Activated CD8-positive, alpha-beta memory T cell treated with anti-CD3 and anti-CD28 coated beads, Interleukin-2, amount 50 U/mL, for 4 hours (primary cell): ENCODE measurements at regions not wholly inside any gene's neighbourhood (a gene's known extent, or its start where the extent isn't known, plus 50 kb on each side); places are given as distances from the start of the nearest gene placed in this dataset.

Experiments
- DNase-seq: peaks from one replicate; pipeline ENCODE4 v3.0.0-alpha.2; 2020

DNA sequence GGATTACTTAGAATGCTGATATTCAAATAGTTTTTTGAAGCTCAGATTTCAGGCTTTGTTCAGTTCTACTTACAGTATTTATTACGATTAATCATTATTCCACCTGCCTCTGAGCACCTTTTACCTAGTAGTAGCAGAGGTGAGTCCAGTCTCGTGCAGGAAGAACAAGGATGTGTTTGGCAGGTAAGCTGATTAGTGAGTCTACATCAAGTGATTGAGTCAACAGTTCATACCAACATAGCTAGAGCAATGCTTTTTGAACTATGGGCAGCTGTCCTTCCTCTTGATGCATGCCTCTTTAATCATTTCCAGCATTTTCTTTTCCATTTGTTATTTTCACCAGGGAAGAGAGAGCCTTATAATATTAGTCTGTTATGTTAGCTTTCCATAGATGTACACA lies 838.9 kb downstream of the USP25 start:
- DNase-seq, result no peak

DNA sequence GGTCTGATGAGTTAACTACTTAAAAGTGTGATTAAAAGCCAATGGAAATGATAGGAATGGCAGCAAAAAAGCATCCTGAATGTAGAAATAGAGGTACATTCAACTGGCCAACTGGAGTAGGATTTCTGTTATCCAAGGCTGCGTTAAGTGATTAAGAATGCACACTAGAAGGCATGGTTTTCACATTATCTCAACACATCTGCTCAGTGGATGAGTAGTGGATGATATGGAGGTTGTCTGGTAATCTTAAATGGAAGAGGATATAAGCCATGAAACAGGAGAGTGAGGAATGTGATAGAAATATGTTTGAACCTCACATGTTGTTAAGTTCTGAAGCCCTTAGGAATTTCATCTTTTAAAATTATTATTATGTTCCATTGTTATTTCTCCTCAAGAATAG lies 839.9 kb downstream of the USP25 start:
- no peak for DNase-seq

DNA sequence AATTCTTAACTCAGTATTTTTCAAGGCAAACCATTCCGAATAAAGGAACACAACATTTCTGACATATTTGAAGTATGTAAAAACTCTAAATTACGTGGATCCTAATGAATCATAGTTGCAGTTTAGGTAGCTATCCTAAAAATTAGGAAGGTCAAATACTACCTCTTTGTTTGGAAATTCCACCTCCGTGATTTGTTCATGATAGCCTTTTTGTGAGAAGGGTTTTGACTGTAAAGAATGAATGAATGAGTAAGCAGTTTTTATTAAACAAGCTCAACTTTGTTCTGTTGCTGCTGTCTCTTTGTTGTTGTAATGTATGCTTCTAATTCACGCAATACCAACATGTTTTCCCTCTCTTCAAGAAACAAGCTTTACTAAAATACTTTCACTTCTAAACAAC lies 840.4 kb downstream of the USP25 start:
- no peak for DNase-seq

DNA sequence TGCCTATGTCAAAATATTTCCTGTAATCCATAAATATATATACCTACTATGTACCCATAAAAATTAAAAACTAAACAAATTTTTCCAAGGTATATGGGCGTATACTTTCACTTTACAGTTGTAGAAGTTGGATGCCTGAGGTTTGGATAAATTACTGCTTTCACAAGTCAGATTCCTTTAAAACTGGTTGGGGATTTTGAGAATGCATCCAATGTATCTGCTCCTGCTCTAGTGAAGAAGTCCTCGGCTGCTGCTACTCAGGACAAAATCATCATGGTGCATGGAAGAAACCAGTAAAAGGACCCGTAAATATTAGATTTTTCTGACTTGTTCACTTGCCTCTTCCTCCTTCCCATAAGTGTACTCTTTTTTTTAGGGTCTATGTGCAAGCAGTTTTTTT lies 841.1 kb downstream of the USP25 start:
- DNase-seq, result no peak

DNA sequence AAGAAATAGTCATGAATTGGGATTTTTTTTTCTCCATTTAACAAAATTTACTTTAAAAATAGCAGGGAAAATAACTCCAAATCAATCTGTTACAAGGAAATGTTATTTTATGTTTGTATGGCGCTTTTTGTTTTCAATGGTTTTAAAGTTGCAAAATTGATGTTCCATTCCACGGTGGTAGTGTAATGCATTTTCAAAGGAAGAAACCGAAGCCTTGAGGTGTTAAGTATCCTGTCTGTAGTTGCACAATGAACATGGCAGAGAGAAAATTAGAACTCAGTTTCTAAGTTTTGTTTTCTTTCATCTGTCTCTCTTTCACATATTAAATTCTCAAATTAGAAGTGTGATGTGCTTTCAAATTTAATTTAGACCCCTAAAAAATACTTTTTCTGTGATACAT lies 841.8 kb downstream of the USP25 start:
- DNase-seq, result no peak

DNA sequence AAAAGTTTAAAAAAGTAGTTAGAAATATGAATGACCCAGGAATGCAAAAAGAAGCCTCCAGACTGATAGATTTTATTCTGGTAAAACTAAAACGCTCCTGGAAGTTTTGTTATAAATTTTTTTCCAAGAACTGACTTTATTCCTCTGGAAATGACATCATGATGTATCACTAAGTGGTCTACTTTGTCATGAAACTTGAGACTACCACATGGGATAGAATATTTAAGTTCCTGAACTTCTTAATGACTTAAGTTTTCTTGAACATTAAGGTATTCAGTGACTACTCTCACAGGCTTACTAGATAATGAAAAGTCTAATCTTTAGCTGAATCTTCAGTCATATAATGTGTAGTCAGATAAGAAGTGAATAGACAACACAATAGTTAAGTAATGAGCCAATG lies 842.2 kb downstream of the USP25 start:
- no peak for DNase-seq

DNA sequence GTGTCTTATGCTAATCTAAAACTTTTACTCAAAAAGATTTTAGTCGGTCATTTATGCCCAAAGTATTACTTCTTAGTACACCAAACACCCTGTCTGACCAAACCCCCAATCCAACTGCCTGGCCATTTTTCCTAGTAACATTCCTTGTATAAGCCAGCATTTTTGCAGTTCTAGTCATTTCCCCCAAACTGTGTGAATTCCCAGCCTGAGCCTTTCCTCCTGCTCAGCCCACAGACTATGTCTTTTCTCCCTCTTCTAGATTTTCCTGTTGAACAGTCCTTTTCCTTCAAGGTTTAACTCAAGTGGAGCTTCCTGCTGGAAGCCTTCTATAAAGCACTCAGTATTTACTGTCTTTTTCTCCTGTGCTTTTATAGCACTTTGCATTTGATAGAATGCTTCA lies 843.8 kb downstream of the USP25 start:
- no peak for DNase-seq

DNA sequence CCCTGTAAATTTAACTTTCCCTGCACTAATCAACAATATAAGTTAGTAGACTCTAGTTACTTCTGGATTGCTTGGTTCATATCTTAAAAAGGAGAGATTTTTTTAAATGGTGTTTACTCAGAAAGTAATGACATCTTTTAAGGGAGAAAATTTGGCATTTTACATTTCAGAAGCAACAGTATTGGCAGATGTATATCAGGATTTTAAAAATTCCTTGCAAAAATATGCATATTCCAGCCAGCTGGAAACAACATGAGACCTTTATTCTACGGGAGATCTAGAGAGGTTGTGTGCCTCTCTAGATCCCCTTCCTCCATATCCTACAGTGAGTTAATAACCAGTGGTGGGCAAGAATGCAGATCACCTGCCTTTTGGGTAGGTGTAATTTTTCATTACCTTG lies 848.2 kb downstream of the USP25 start:
- DNase-seq, result no peak

DNA sequence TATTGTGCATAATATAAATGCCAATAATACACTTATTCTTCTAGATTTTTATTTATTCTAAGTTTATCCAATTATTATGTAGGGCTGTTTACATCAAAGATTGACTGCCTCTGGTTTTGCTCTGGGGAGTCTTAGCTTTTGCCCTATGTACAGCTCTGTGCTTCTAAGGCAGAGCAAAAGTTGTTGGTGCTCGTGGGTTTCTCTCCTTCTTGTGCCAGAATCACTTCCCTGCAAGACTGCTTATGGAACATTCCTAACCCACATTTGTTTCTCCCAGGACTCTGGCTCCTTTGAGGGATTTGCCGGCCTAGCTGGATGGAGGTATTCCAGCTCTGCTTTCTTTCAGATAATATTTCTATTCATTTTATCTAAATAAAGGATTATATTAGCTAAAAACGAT lies 849.1 kb downstream of the USP25 start:
- no peak for DNase-seq

DNA sequence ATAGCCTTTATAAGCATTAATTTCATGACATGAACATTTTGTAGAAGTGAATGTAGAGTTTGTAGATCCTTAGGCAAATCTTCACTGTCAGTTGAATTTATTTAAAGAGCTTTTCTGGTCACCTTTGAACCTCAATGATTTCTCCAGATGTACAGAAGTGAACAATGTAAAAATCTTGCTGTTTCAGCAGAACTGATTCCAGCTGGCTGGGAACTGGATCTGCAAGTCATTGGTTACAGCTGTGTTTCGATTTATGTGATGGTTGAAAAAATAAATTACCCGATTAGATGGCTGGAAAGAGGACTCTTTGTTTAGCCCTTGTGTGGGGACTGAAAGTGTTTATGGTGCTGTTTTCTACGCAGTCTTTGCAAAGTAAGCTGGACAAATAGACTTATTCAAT lies 849.8 kb downstream of the USP25 start:
- no peak for DNase-seq

DNA sequence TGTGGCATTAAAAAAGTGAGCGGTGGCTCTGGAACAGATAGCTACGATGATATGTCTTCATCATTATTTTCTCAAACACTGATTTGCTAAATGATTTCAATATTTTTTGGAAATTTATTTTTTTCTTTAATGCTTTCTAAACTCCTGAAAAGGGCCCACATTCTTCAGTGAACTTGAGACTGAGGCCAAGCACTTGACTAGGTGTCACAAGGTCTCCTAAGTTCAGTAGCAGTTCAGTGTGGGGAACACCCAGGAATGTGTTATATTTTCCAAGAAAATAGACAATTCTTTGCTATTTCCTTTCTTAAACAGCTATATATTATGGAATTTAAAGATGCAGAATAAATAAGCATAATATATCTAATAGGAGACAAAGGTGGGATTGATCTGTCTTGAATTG lies 850.9 kb downstream of the USP25 start:
- no peak for DNase-seq

DNA sequence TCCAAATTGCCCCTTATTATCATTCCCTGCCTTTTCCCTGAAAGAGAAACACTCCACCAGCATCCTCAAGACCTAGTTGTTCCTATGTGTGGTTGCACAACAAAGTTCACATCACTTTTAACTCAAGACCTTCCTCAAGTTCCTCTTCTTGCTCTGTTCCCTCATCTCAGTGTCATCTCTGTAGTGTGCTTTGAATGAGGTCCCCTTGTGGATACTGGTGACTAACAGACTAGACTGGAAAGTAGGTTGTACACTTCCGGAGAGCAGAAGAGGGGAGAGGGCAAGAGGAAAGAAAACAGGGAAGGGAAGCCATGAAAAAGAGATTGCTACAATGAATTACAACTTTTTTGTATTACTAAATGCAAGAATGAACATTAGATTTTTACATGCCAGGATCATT lies 853.8 kb downstream of the USP25 start:
- DNase-seq, result no peak

DNA sequence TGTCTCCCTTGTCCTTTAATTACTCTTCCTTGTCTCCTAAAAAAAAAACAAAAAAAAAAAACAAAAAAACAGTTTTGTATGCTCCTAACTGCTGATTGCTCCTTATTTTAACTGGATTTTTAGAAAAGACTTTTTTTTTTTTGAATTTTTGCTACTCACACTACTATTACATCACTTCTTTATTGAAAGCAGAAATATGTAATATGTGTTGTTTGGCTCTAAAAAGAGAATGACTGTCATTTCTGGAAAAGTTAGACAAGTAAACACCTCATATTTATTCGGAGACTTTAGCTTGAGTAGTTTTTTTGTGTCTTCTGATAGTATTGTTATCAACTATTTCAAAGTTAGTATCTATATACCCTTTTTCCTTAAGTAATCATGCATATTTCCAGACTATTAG lies 855.0 kb downstream of the USP25 start:
- no peak for DNase-seq

DNA sequence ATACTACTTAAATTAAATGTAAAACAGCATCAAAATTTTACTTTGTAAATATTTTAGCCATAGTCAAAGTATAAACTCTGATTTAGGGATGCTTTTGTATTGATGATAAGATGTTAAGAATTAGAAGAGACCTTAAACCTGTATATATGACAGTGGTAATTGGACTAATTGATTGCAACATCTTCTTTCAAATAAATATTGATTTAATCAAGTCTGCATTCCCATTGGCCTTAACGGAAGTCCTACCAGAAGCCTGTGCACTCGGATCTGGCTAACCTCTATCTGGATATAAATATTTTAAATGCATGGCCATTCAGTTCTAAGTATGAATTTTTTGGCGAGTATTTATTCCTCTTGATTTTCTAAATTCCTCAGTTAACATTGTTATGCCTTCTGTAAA lies 856.1 kb downstream of the USP25 start:
- no peak for DNase-seq

DNA sequence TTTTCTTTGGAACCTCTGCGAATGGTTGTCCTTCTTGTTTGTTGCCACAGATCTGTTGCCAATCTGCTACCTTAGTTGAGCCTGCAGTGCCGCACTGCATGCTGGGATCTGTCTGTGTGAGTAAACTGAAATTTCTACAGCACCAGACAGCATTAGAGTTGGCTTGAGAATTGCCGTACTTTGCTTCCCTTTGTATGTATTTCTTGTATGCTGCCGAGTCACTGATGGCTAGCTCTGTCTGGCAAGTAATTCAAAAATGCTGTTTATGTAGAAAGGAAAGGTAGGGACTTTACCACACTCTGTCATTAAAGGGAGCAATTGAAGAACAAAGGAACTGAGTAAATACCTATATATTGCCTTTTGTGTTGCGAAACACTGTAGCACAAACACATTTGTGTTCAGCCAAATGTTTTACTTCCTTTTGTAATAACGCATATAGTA lies 857.4 kb downstream of the USP25 start:
- no peak for DNase-seq

DNA sequence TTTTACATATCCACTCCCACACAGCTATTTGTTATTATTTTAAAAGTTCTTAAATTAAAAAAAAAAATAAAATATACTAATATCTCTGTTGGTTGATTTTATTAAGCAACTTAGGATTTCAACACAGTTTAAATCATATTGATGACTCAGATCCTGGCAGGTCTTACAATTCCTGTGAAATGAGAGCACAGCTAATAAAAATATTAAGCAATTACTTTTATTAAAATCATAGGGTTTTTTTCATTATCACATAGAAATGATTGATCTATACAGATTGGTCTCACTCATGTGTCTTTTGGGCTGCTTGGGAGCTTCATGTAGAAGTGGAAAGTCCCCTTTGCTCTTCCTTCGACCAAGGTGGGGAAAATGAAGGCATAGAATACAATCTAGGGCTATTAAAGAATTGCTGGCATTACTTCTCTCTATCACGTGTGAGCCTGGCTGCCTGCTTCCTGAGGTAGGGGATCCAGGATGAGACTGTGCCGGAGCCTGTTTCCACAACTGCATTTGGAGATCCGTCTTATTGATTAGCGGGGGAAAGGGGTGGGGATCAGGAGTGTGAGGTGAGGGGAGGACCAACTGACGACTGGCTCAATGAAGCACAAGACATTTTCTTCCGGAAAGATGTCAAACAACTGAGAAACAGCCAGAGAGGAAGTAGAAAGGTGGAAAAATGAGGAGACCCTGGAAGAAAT lies 858.0 kb downstream of the USP25 start:
- DNase-seq, result no peak

DNA sequence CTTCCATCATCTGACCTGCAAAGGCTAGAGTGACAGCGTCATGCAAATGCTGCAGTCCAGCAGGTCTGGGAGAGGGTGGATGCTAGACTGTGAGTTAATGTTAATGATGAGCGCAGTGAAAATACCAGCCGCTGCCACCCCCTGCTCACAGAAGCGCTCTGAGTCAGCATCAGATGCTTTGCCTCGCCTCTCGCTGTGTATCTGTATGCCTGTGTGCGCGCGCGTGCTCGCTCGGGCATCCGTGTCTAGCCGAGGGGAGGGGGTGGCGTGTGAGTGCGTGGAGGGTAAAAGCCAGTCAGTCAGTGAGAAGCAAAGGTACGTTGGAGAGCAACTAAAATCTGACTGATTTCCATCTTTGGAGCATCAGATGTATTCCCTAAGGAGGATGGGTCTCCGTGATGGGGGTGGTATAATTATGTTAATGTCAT lies 858.7 kb downstream of the USP25 start:
- no peak for DNase-seq

DNA sequence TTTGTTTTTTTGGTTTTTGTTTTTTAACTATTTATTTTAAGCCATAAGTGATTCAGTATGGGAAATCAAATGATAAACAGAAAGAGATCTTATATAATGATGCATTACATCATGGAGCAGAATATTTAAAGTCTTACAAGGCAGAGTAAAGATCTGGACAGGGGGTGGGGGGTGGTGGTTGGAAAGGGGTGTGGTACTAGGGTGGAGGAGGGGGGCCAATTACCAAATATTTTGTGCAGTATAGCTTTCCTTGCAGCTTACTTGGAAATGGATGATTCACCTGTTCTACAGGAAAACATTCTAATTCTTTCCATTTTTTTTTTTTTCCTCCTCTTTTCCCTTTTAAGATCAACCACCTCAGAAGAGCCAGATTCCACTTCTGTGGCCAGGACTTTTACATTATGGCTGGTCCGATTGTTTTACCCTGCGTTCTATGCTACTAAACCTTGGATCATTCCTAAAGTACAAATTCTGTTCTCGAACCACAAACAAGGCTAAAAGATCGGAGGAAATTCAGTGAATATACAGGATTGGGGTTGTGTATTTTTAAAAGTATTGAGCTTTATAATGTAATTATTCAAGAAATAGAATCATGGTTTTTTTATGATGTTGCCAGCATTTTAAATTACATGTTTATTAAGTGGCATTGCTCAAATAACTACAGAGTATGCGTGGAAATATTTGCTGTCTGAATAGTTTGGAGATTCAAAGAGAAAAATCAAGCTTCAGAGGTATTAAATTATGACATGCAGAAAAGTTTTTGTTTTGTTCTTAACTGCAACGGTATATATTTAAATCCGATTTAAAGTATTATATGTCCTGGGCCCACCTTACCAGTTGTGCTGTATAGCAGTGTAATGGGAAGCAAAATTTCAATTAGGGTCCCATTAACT lies 859.5 kb downstream of the USP25 start:
- DNase-seq, result no peak

DNA sequence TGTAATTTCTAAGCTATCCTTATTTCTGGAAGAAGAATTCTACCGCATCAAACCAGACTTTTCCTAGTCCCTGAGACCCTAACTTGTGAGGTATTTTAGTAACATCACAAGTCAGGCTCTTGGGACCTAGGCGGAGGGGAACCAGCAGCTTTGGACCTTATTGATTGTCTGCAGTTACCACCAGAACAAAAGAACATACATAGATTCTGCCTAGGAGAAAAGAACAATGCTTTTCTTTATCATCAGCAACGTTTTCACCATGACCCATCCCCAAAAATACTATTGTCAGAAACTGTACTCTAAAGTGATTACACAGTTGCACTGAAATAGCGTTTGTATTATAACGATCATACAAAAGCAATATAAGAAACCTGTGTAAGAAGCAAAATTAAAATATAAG lies 860.4 kb downstream of the USP25 start:
- no peak for DNase-seq

DNA sequence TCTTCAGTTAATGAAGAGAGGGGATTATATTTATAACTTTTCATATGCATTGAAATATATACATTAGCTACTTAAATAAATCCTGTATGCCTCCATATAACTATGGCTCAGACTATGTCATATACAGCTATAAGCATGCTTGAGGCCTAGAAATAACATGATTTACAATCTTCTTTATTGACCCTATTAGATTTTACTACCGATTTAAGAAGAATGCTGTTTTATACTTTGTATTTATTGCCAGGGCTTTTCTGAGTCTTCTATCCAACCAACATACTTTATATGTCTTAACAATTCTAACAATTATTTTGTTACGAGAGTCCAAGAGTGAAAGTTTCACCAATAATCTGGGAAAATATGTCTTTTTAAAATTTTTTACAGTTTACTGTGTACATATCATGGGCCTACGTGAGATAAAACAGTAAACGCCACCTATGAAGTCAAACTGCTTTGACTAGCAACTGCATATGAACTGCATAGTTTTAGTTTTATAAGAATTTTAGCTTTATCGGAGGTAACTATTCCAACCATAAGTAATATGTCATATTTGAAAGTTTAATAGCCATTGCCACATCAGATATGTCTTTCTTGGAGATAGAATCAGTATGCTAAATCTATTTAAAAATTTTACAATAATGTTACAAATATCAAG lies 861.0 kb downstream of the USP25 start:
- no peak for DNase-seq

DNA sequence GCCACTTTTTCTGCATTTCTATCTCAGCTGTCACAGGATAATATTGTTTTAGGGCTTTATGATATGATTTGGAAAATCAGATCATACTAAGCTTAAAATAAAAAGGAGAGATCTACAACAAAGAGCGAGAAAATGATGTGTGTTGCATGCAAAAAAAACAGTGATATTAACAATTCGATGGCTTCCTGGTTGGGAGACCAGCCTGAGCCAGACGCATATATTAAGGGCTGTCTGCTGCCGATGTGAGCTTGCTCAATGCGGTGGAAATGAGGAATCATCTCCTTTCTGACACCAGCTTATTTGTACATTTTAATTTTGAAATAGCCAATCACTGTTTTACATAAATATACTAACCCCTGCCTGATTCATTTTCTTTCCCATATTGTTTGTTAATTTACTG lies 862.6 kb downstream of the USP25 start:
- DNase-seq, result no peak

DNA sequence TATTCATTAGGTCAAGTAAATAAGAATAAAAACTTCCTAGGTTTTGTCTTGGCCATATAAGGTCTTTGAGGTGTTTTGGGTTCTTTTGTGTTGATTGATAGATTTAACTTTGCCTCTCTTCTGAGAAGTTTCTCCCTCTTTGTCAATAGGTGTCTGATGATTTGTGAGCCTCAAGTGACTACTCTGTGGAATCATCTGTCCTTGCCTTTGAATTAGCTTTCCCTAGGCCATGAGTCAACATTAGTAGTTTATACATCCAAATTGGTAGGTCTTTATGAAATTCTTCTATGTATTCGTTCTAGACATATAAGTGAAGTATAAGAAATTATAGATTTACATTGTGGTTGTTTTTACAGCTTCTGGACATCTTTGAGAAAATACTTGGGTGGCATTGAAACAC lies 864.4 kb downstream of the USP25 start:
- no peak for DNase-seq

DNA sequence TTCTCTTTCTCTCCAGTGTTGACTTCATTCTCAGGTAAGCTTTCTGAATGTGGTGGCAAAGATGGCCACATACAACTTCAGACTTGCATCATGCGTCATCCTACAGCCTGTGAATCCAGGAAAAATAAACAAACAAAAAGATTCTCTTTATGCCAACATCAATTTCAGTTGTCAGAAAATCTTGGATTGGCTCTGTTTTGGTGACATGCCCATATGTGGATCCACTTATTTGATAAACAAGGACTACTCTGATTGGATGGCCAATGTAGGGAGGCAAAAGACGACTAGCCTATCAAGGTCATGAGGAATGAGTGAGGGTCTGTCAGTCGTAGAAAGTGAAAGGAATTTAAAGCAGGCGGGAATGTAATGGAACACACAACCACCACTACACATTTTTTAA lies 866.6 kb downstream of the USP25 start:
- no peak for DNase-seq

DNA sequence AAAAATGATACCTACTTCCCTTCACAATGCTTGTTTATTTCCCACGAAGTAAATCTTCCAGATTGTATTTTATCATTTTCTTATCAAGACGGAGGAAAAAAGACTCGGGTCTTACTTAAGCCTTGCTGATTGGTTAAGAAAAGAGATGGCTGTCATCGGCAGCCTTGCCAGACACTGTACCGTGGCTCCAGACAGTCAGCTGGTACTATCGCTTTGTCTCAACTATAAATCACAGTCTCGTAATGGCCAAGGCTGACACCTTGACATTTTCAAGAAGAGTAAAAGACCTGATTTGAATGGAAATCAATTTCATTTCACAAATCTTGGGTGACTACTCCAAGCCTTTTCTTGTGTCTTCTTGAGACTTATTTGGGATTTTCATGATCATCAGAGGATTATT lies 868.0 kb downstream of the USP25 start:
- no peak for DNase-seq
